Dendritic cell treated with granulocyte-macrophage colony-stimulating factor and Interleukin-4, amounts not matched to agents 40 ng/mL and 50 ng/mL, for 4 days (primary cell): ENCODE measurements at regions not wholly inside any gene's neighbourhood (a gene's known extent, or its start where the extent isn't known, plus 50 kb on each side); places are given as distances from the start of the nearest gene placed in this dataset.
A peak's percentile ranks its signal among the peaks of the same experiment; 100 is the strongest.
"Not testable (repeated sequence)": the region's sequence is repeated elsewhere in the genome, so short reads cannot be mapped to it uniquely, and the experiment has no call there.

Experiments used
- H3K27ac Mint-ChIP-seq: one replicate; pipeline ENCODE4 v1.8.0; 2022; ENCODE audit warnings: mild to moderate bottlenecking, mixed read lengths
- H3K27me3 Mint-ChIP-seq: one replicate; pipeline ENCODE4 v1.8.0; 2022; ENCODE audit warnings: mild to moderate bottlenecking, mixed read lengths
- H3K36me3 Mint-ChIP-seq: one replicate; pipeline ENCODE4 v1.8.0; 2022; ENCODE audit warnings: low read depth, mixed read lengths
- H3K4me1 Mint-ChIP-seq: one replicate; pipeline ENCODE4 v1.8.0; 2022; ENCODE audit warnings: low read depth, mixed read lengths
- H3K4me3 Mint-ChIP-seq: one replicate; pipeline ENCODE4 v1.8.0; 2022; ENCODE audit warnings: mild to moderate bottlenecking, moderate library complexity, mixed read lengths
- H3K9me3 Mint-ChIP-seq: one replicate; pipeline ENCODE4 v1.8.0; 2022; ENCODE audit warnings: mixed read lengths
- intact Hi-C: fragments of 100-400 bp; cut with micrococcal nuclease; formaldehyde crosslinking; loops from one replicate; pipeline ENCODE4 v1.15.0; 2022

DNA sequence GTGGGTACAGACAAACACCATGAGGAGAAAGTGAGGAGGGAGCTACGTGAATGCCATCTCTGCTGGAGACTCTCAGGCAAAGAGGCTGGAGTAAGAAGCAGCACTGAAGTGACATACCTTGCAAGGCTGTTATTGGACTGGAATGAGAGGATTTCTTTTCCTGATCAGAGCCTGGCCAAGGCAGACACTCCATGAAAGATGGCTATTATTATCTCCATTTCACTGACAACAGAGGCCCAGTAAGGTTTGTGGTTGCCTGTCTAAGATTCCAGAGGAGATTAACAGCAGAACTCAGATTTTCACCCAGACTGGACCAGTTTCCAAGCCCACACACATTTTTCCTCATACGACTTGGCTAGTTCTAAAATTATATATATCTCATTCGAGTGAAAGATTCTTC, 162.0 kb upstream of the EOLA2 start:
- H3K27me3 Mint-ChIP-seq, result peaks cover 1% of the 10 kb centered on the region
- H3K9me3 Mint-ChIP-seq, result no peaks in the 10 kb centered on the region
- H3K4me1 Mint-ChIP-seq, result no peaks in the 10 kb centered on the region
- intact Hi-C loops, result no loop called here
- H3K36me3 Mint-ChIP-seq, result no peaks in the 10 kb centered on the region
- no peak overlapping the region for H3K4me3 Mint-ChIP-seq
- H3K27ac Mint-ChIP-seq, result no peak overlapping the region

GRCh38 chrX:150118476-150118875, 180.2 kb upstream of the EOLA2 start:
- H3K9me3 Mint-ChIP-seq, result no peaks in the 10 kb centered on the region
- H3K36me3 Mint-ChIP-seq, result no peaks in the 10 kb centered on the region
- H3K4me3 Mint-ChIP-seq, result no peak overlapping the region
- no peaks in the 10 kb centered on the region for H3K4me1 Mint-ChIP-seq
- no peaks in the 10 kb centered on the region for H3K27me3 Mint-ChIP-seq
- no peak overlapping the region for H3K27ac Mint-ChIP-seq
- intact Hi-C loops, result no loop called here

DNA sequence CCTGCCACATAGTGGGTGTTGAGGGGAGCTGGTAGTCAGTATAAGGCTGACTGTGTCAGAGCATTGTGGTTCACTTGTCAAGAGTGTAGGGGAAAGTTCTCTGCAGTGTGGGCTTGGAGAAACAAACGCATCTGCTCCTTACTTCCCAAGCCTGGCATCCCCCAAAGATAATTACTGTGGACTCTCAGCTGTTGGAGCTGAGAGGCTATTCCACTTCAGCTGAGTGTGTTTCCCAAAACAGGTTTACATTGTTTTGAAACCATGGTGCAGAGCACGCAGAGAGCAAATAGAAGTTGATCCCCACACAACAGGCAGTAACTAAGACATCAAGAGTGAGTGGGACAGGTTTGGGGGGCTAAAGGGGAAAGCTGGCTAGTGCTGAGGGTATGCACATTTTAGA, 181.0 kb upstream of the EOLA2 start:
- no peaks in the 10 kb centered on the region for H3K4me1 Mint-ChIP-seq
- no peaks in the 10 kb centered on the region for H3K27me3 Mint-ChIP-seq
- H3K27ac Mint-ChIP-seq, result no peak overlapping the region
- no peak overlapping the region for H3K4me3 Mint-ChIP-seq
- no peaks in the 10 kb centered on the region for H3K9me3 Mint-ChIP-seq
- H3K36me3 Mint-ChIP-seq, result no peaks in the 10 kb centered on the region
- intact Hi-C loops, result no loop called here

GRCh38 chrX:150125045-150125444, 186.8 kb upstream of the EOLA2 start:
- H3K9me3 Mint-ChIP-seq, H3K27me3 Mint-ChIP-seq, H3K4me3 Mint-ChIP-seq, H3K27ac Mint-ChIP-seq, intact Hi-C loops, H3K4me1 Mint-ChIP-seq, H3K36me3 Mint-ChIP-seq: not testable (repeated sequence)

DNA sequence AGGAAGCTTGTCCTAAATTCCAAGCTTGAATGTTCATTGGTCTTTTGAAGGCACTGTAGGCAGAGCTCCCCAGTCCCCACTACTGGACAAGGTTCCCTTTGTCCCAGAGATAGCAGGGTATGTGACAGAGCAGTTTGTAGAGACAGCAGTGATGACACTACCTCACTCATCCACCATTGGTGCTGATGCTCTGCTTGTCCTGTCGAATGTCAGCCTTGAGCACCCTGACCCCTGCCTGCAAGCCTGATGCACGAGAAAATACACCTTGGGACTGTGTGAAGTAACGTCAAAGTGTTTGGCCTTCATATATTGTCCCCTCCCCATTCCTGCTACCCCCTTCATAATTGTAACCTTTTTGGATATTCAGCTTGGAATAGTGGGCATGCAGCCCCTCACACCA, 188.9 kb upstream of the EOLA2 start:
- no peak overlapping the region for H3K27ac Mint-ChIP-seq

GRCh38 chrX:150143721-150144440, 205.6 kb upstream of the EOLA2 start:
- intact Hi-C loops, result no loop called here
- Mint-ChIP-seq H3K4me3 (no peak overlapping the region), H3K27me3 (no peaks in the 10 kb centered on the region), H3K36me3 (no peaks in the 10 kb centered on the region), H3K27ac (no peak overlapping the region), H3K4me1 (no peaks in the 10 kb centered on the region), H3K9me3 (no peaks in the 10 kb centered on the region)

More for the DNA sequence above, 188.9 kb upstream of the EOLA2 start:
- no peak overlapping the region for H3K4me3 Mint-ChIP-seq
- no peaks in the 10 kb centered on the region for H3K36me3 Mint-ChIP-seq
- H3K9me3 Mint-ChIP-seq, result no peaks in the 10 kb centered on the region
- H3K4me1 Mint-ChIP-seq, result no peaks in the 10 kb centered on the region
- intact Hi-C loops, result no loop called here
- no peaks in the 10 kb centered on the region for H3K27me3 Mint-ChIP-seq

- intact Hi-C loops, result no loop called here
- Mint-ChIP-seq H3K27me3 (no peaks in the 10 kb centered on the region), H3K36me3 (no peaks in the 10 kb centered on the region), H3K9me3 (no peaks in the 10 kb centered on the region), H3K4me1 (no peaks in the 10 kb centered on the region), H3K27ac (no peak overlapping the region), H3K4me3 (no peak overlapping the region)
Observed at GRCh38 chrX:150146271-150146896, 208.1 kb upstream of the EOLA2 start.

DNA sequence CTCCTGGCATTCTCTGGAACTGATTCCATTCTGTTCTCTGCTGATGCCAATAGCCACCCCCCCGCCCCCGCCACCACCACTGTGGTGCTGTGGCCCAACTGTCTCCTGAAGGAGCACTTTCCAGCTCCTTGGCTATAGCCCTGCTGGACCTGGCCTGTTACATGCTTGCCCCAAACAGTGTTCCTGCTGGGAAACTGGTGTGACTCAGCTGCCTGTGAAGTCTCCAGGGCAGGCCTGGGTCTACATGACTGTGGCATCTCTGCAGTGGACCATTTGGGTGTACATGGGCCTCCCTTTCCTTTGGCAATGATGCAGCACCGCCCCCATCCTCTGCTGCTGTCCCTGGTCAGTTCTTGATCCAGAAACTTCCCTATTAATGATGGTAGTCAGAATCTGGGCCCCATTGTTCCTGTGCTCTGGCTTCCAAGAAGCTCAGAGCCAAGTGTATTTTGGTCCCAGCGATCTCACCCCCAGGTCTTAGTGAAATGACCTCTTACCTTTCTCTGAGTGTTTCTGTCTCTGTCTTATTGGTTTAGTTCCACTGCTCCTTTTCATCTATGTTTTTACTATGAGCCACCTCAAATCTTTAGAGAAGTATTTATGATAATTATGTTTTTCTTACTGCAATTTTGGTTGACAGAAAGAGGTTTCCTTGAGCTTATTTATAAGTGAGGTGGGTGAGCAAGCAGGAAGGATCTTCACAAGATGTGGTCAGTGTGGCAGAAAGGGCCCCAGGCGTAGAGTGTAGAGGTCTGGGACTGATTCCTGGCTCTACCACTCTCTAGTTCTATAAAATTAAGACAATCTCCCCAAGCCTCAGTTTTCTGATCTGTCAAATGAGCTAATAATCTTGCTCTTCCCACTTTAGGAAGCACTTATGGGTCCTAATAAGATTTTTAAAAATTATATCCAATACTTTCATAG, 210.7 kb upstream of the EOLA2 start:
- Mint-ChIP-seq H3K4me1 (no peaks in the 10 kb centered on the region), H3K4me3 (no peak overlapping the region), H3K9me3 (no peaks in the 10 kb centered on the region), H3K27me3 (no peaks in the 10 kb centered on the region), H3K36me3 (no peaks in the 10 kb centered on the region), H3K27ac (no peak overlapping the region)
- intact Hi-C loops, result no loop called here

DNA sequence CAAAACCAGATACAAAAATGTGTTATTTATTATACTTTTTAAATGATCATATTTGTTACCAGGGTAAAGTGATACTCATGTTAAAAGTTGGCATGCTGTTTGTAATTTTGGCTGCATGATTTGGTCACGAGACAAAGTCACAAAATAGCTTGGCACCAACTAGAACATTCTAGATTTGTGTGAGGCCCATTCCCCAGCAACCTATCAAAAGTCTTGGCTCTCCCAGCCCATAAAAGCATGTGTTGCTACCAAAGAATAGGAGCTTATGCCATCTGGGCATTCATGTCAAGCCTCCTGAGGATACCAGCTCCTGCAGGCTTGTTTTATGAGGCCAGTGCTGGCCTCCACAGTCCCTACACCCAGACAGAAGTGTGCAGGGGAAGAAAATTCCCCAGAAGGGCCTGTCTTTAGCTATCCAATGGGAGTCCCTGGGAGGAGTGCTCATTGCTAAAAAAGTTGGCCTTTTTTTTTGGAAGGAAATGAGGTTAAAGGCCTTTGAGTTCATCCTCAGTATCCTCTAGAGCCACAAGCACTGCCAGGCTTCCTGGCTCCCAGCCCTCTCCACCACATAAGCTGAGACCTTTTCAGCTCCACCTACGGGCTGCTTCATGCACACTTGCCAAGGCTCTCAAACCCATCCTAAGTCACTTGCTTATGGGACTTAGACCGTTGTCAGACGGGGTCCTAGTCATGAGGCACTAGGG, 211.9 kb upstream of the EOLA2 start:
- intact Hi-C loops, result no loop called here
- no peaks in the 10 kb centered on the region for H3K4me1 Mint-ChIP-seq
- no peaks in the 10 kb centered on the region for H3K9me3 Mint-ChIP-seq

DNA sequence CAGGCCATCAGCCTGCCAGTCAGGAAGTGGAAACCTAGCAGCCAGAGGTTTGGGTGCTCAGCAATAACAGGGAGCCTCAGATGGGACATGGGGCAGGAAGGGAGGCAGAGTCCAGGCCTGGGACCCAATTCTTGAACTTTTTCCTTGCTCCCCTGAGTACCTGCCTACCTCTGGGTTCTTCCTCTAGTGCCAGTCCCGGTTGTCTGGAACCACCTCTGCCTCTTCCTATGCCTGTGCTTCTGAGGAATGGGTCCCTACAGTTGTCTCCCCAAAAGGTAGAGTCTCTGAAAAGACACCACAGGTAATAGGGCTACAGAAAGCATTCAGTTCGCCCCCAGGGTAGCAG, 212.4 kb upstream of the MAMLD1 start:
- Mint-ChIP-seq H3K27ac (no peak overlapping the region), H3K9me3 (no peaks in the 10 kb centered on the region), H3K4me3 (no peak overlapping the region), H3K27me3 (no peaks in the 10 kb centered on the region), H3K4me1 (no peaks in the 10 kb centered on the region), H3K36me3 (no peaks in the 10 kb centered on the region)
- intact Hi-C loops, result no loop called here

More for the DNA sequence above, 211.9 kb upstream of the EOLA2 start:
- Mint-ChIP-seq H3K27me3 (no peaks in the 10 kb centered on the region), H3K4me3 (no peak overlapping the region), H3K36me3 (no peaks in the 10 kb centered on the region), H3K27ac (no peak overlapping the region)

GRCh38 chrX:150152036-150152435, 211.1 kb upstream of the MAMLD1 start:
- Mint-ChIP-seq H3K9me3 (no peaks in the 10 kb centered on the region), H3K27me3 (no peaks in the 10 kb centered on the region), H3K4me1 (no peaks in the 10 kb centered on the region), H3K4me3 (no peak overlapping the region), H3K27ac (peak overlapping the region; percentile 0), H3K36me3 (no peaks in the 10 kb centered on the region)
- intact Hi-C loops, result no loop called here

GRCh38 chrX:150152546-150152945, 210.6 kb upstream of the MAMLD1 start:
- intact Hi-C loops, result no loop called here

DNA sequence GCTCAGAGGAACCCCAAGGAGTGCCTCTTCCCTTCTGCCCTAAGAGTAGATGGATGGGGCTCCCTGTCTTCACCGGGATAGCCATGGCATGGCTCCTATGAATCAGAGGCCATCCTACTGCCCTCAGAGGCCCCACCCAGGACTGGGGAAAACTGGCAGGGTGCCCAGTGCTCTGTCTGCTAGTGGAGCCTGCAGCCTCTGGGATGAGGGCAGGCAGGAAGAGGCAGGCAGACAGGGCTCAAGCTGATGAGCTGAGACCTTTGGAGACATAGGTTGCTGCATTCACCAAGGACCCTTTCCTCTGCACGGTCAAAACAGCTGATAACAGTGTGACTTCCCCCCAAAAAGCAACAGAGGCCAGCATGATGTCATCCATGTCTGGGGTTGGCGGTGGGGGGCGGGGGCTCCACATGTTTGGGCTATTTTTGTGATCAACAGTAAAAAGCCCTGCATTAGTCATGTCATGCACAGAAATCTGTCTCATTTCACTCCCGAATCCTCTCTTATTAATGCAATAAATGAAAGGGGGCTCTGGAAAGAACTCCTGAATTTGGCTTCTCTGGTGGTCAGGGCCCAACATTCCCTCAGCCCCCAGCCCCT, 207.6 kb upstream of the MAMLD1 start:
- Mint-ChIP-seq H3K4me1 (no peaks in the 10 kb centered on the region), H3K36me3 (no peaks in the 10 kb centered on the region), H3K27me3 (no peaks in the 10 kb centered on the region), H3K4me3 (no peak overlapping the region), H3K9me3 (no peaks in the 10 kb centered on the region), H3K27ac (no peak overlapping the region)
- intact Hi-C loops, result no loop called here

More at GRCh38 chrX:150152546-150152945, 210.6 kb upstream of the MAMLD1 start:
- no peak overlapping the region for H3K27ac Mint-ChIP-seq
- no peaks in the 10 kb centered on the region for H3K9me3 Mint-ChIP-seq
- H3K4me3 Mint-ChIP-seq, result no peak overlapping the region
- no peaks in the 10 kb centered on the region for H3K4me1 Mint-ChIP-seq
- H3K36me3 Mint-ChIP-seq, result no peaks in the 10 kb centered on the region
- no peaks in the 10 kb centered on the region for H3K27me3 Mint-ChIP-seq
